Caco-2 (cell line): ENCODE measurements at regions not wholly inside any gene's neighbourhood (a gene's known extent, or its start where the extent isn't known, plus 50 kb on each side); places are given as distances from the start of the nearest gene placed in this dataset.
A peak's percentile ranks its signal among the peaks of the same experiment; 100 is the strongest.

ENCODE experiments used
- BruUV-seq: library from RNA; stranded (reverse); fragments of 400-500 nt; replicated peaks from 2 replicates; lab custom pipeline; 2021; lab: Mats Ljungman, UMichigan
- CTCF ChIA-PET: fragments of 300-600 bp; sonication (Branson Sonifier 250); formaldehyde crosslinking; loops from one replicate; lab custom pipeline; 2022; ENCODE audit warnings: antibody characterized with exemption; lab: Charles Lee
- POLR2A ChIA-PET: fragments of 300-600 bp; sonication (Branson Sonifier 250); formaldehyde crosslinking; loops from one replicate; lab custom pipeline; 2022; ENCODE audit warnings: antibody characterized with exemption; lab: Charles Lee
- DNase-seq, 2 experiments: peaks; one replicate each; pipeline versions ENCODE4 v3.0.0 to v3.0.0-alpha.2; 2020 to 2022
- H3K27me3 ChIP-seq: replicated peaks from 2 replicates; pipeline ENCODE4 v1.6.0; 2011; ENCODE audit warnings: low read length; ENCODE audit not compliant: control insufficient read depth, insufficient read depth
- H3K36me3 ChIP-seq: 2 replicates; pipeline ENCODE4 v1.5.1; 2011; ENCODE audit warnings: low read length; ENCODE audit not compliant: control insufficient read depth, insufficient read depth
- H3K4me1 ChIP-seq: fragments of 250-450 bp; sonication (Bioruptor Pico); 2 replicates; pipeline ENCODE4 v1.5.1; 2020; ENCODE audit warnings: mild to moderate bottlenecking
- H3K4me3 ChIP-seq: 2 replicates; pipeline ENCODE4 v1.5.1; 2011; ENCODE audit warnings: low read depth, mild to moderate bottlenecking, control low read depth, low read length
- H3K9me3 ChIP-seq: fragments of 250-450 bp; sonication (Bioruptor Pico); 2 replicates; pipeline ENCODE4 v1.5.1; 2020; ENCODE audit warnings: mild to moderate bottlenecking, moderate library complexity
- H3K27ac Mint-ChIP-seq: one replicate; pipeline ENCODE4 v1.8.0; 2022; ENCODE audit warnings: mixed read lengths; ENCODE audit not compliant: unreplicated experiment
- H3K27me3 Mint-ChIP-seq: one replicate; pipeline ENCODE4 v1.8.0; 2022; ENCODE audit warnings: mixed read lengths; ENCODE audit not compliant: insufficient read depth, unreplicated experiment
- H3K36me3 Mint-ChIP-seq: one replicate; pipeline ENCODE4 v1.8.0; 2022; ENCODE audit warnings: mild to moderate bottlenecking, mixed read lengths; ENCODE audit not compliant: insufficient read depth, unreplicated experiment
- H3K4me1 Mint-ChIP-seq: one replicate; pipeline ENCODE4 v1.8.0; 2022; ENCODE audit warnings: low read depth, mixed read lengths; ENCODE audit not compliant: unreplicated experiment
- H3K4me3 Mint-ChIP-seq: one replicate; pipeline ENCODE4 v1.8.0; 2022; ENCODE audit warnings: mild to moderate bottlenecking, moderate library complexity, mixed read lengths; ENCODE audit not compliant: unreplicated experiment
- H3K9me3 Mint-ChIP-seq: one replicate; pipeline ENCODE4 v1.8.0; 2022; ENCODE audit warnings: mixed read lengths; ENCODE audit not compliant: unreplicated experiment
- intact Hi-C: fragments of 100-400 bp; cut with micrococcal nuclease; formaldehyde crosslinking; loops from one replicate; pipeline ENCODE4 v1.10.0; 2022; ENCODE audit not compliant: unreplicated experiment
- TF ChIP-seq, protein P1 (sequence below), 2 experiments: fragments of 200-600 bp in 1 of 2; IDR thresholded peaks; 1 replicate in 1 of 2; 2 replicates in 1 of 2; pipeline versions ENCODE4 v1.5.1 to v1.8.0; 2011 to 2022; ENCODE audit warnings: antibody characterized with exemption in 1 of 2, control low read depth in 1 of 2, inconsistent platforms in 1 of 2, low read depth in 1 of 2, low read length in 1 of 2, mild to moderate bottlenecking in 1 of 2, moderate library complexity in 1 of 2; ENCODE audit not compliant: insufficient read depth in 1 of 2, severe bottlenecking in 1 of 2, unreplicated experiment in 1 of 2

DNA sequence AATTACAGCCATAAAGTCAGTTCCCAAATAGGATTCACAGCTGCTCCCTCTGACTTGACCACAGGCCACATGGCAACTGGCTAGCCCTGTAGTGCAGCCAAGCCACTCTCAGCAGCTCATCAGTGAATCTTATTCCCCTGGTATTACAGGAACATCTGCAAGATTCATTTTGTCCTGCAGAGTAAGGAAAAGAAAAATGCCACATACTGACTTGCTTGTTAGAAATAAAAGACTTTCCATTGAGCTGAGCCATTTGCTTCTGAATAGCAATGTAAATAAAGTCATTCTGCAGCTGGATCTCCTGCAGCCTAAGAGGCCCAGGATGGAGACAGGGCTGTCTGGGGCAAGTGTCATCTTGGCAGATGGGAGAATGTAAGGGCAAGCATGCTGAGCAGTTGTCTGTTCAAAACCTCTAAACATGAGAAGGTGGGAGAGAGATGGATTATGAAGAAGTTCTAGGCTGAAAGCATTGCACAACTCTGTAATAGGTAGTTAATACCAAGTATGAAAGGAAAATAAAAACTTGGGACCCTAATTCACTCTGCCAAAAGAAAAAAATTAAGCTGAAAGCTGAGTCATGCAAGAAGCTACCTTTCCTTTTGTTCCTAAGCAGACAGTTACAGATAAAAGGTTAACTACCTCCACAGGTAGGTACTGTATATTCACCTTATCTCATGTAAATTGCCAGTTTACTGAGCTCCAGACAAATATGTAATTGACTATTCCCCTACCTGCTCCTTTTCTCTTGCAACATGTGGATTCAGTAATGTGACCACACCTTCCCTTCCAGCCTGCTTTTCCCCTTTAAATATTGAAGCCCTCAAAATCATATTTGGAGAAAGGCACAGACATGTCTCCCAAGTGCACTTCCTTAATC lies 244.4 kb upstream of the RAI14 start:
- peak; percentile 24 to 53 for DNase-seq
- Mint-ChIP-seq H3K36me3 (no peaks in the 10 kb centered on the region), H3K4me3 (peak overlapping the region; percentile 31), H3K9me3 (peaks cover 6% of the 10 kb centered on the region), H3K27ac (peak overlapping the region; percentile 86), H3K4me1 (peaks cover 17% of the 10 kb centered on the region), H3K27me3 (no peaks in the 10 kb centered on the region)
- Histone ChIP-seq H3K36me3 (no peaks in the 10 kb centered on the region), H3K4me3 (no peak overlapping the region), H3K9me3 (no peaks in the 10 kb centered on the region; the same call in none of the 2 replicates), H3K27me3 (no peaks in the 10 kb centered on the region), H3K4me1 (peaks cover 55% of the 10 kb centered on the region)
- ChIA-PET CTCF (interaction anchor here (1.7 kb wide), 1 partner anchor 28 kb away, joined by 7 read pairs; no protein-coding TSS in a partner anchor), POLR2A (interaction anchor here (0.7 kb wide), 1 partner anchor 29 kb away, joined by 3 read pairs; no protein-coding TSS in a partner anchor)
- no TSS peak for BruUV-seq
- intact Hi-C loops, result loop anchor here (1.0 kb wide), 2 partner anchors 29 to 41 kb away; no protein-coding TSS in a partner anchor
- TF ChIP-seq, protein P1, sequence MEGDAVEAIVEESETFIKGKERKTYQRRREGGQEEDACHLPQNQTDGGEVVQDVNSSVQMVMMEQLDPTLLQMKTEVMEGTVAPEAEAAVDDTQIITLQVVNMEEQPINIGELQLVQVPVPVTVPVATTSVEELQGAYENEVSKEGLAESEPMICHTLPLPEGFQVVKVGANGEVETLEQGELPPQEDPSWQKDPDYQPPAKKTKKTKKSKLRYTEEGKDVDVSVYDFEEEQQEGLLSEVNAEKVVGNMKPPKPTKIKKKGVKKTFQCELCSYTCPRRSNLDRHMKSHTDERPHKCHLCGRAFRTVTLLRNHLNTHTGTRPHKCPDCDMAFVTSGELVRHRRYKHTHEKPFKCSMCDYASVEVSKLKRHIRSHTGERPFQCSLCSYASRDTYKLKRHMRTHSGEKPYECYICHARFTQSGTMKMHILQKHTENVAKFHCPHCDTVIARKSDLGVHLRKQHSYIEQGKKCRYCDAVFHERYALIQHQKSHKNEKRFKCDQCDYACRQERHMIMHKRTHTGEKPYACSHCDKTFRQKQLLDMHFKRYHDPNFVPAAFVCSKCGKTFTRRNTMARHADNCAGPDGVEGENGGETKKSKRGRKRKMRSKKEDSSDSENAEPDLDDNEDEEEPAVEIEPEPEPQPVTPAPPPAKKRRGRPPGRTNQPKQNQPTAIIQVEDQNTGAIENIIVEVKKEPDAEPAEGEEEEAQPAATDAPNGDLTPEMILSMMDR (IDR thresholded peaks at IDR 0.05; ENCODE audit: insufficient read depth in 1 of 2, low read depth in 1 of 2, low read length in 1 of 2, severe bottlenecking in 1 of 2, unreplicated experiment in 1 of 2), result no peak

- no peak overlapping the region for H3K4me3 ChIP-seq
- H3K36me3 ChIP-seq, result no peaks in the 10 kb centered on the region
- Mint-ChIP-seq H3K36me3 (no peaks in the 10 kb centered on the region), H3K9me3 (peaks cover 6% of the 10 kb centered on the region), H3K4me1 (peaks cover 17% of the 10 kb centered on the region), H3K27ac (peak overlapping the region; percentile 86), H3K27me3 (no peaks in the 10 kb centered on the region), H3K4me3 (peak overlapping the region; percentile 31)
- intact Hi-C loops, result loop anchor here (1.0 kb wide), 2 partner anchors 28 to 40 kb away; no protein-coding TSS in a partner anchor
- TF ChIP-seq, protein P1 (IDR thresholded peaks at IDR 0.05; ENCODE audit: insufficient read depth in 1 of 2, low read depth in 1 of 2, low read length in 1 of 2, severe bottlenecking in 1 of 2, unreplicated experiment in 1 of 2), result no peak
- H3K27me3 ChIP-seq, result no peaks in the 10 kb centered on the region
- peaks cover 55% of the 10 kb centered on the region for H3K4me1 ChIP-seq
- no peaks in the 10 kb centered on the region; the same call in none of the 2 replicates for H3K9me3 ChIP-seq
- CTCF ChIA-PET, result no interaction called here
- BruUV-seq, result no TSS peak
- peak in 1 of 2 experiments; percentile 21 for DNase-seq
- POLR2A ChIA-PET, result no interaction called here
These were observed 243.4 kb upstream of the RAI14 start for GRCh38 chr5:34412736-34413135.

- TF ChIP-seq, protein P1 (IDR thresholded peaks at IDR 0.05; ENCODE audit: insufficient read depth in 1 of 2, low read depth in 1 of 2, low read length in 1 of 2, severe bottlenecking in 1 of 2, unreplicated experiment in 1 of 2), result no peak
- peaks cover 17% of the 10 kb centered on the region for H3K4me1 Mint-ChIP-seq
- H3K36me3 Mint-ChIP-seq, result no peaks in the 10 kb centered on the region
- no peak for DNase-seq
- ChIA-PET CTCF (no interaction called here), POLR2A (no interaction called here)
- intact Hi-C loops, result no loop called here
- peaks cover 6% of the 10 kb centered on the region for H3K9me3 Mint-ChIP-seq
- no peak overlapping the region for H3K4me3 Mint-ChIP-seq
- BruUV-seq, result no TSS peak
- H3K4me1 ChIP-seq, result peaks cover 33% of the 10 kb centered on the region
- no peaks in the 10 kb centered on the region for H3K36me3 ChIP-seq
- H3K27me3 Mint-ChIP-seq, result no peaks in the 10 kb centered on the region
- no peak overlapping the region for H3K4me3 ChIP-seq
- no peaks in the 10 kb centered on the region for H3K27me3 ChIP-seq
- no peaks in the 10 kb centered on the region; the same call in none of the 2 replicates for H3K9me3 ChIP-seq
- no peak overlapping the region for H3K27ac Mint-ChIP-seq
These were observed 240.4 kb upstream of the RAI14 start for GRCh38 chr5:34415559-34416198.
